SK-N-SH (cell line): ENCODE measurements at regions not wholly inside any gene's neighbourhood (a gene's known extent, or its start where the extent isn't known, plus 50 kb on each side); places are given as distances from the start of the nearest gene placed in this dataset.

Source experiments
- CTCF ChIP-seq: fragments of 200-600 bp; sonication (generic); IDR thresholded peaks from 2 replicates; pipeline ENCODE4 v1.6.1; 2017; ENCODE audit warnings: antibody characterized with exemption, mild to moderate bottlenecking, moderate library complexity
- EP300 ChIP-seq, 2 experiments: IDR thresholded peaks; 2 replicates each; pipeline versions ENCODE4 v1.4.0 to v1.6.1; 2012; ENCODE audit warnings: borderline replicate concordance in 1 of 2, low read depth in 1 of 2, low read length in 1 of 2
- FOSL2 ChIP-seq: IDR thresholded peaks from 2 replicates; pipeline ENCODE4 v1.4.0; 2012; ENCODE audit warnings: low read depth, mild to moderate bottlenecking, moderate library complexity, borderline replicate concordance

DNA sequence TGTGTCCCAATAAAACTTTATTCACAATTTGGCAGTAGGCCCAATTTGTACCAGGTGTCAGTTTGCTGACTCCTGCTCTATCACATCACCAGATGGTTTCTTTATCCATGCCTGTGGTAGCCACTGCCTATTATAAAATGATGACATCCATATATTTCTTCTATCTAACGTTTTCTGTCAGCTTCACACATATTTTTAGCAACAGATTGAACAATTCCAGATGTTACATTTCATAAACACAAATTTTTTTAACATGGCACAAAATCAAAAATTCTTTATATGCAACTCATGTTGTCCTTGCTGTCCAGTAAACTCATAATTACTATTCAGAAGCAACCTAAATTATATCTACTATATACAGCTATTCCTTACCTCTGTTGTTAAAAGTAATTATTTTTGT is 1371.6 kb downstream of the NSUN3 start:
- no peak for TF ChIP-seq EP300 (IDR thresholded peaks at IDR 0.05; ENCODE audit: borderline replicate concordance in 1 of 2, low read depth in 1 of 2, low read length in 1 of 2)
- TF ChIP-seq CTCF: no peak
- TF ChIP-seq FOSL2: no peak
